GM23338 (cell line): ENCODE measurements at regions not wholly inside any gene's neighbourhood (a gene's known extent, or its start where the extent isn't known, plus 50 kb on each side); places are given as distances from the start of the nearest gene placed in this dataset.

ENCODE experiments used
- CREB1 ChIP-seq: fragments of 250-450 bp; sonication (Bioruptor Pico); IDR thresholded peaks from 2 replicates; pipeline ENCODE4 v1.5.0; 2020; ENCODE audit warnings: low read depth, mild to moderate bottlenecking, moderate library complexity
- EZH2 ChIP-seq: fragments of 200-600 bp; sonication (generic); IDR thresholded peaks from one replicate; pipeline ENCODE4 v1.8.0; 2017; ENCODE audit warnings: antibody characterized with exemption, mild to moderate bottlenecking, low read depth; ENCODE audit not compliant: unreplicated experiment
- EZH2phosphoT487 ChIP-seq: fragments of 200-600 bp; sonication (generic); IDR thresholded peaks from one replicate; pipeline ENCODE4 v1.8.1; 2018; ENCODE audit warnings: antibody characterized with exemption; ENCODE audit not compliant: unreplicated experiment
- POLR2AphosphoS5 ChIP-seq: IDR thresholded peaks from 2 replicates; pipeline ENCODE4 v1.6.1; 2016; ENCODE audit warnings: antibody characterized with exemption, low read depth
- TF ChIP-seq, protein P1 (sequence below), 2 experiments: fragments of 200-600 bp in 1 of 2; sonication (generic) in 1 of 2; conservative IDR thresholded peaks; 2 replicates each; pipeline versions ENCODE4 v1.5.1 to v1.6.1; 2016 to 2017; ENCODE audit warnings: antibody characterized with exemption in 2 of 2, low read depth in 2 of 2, mild to moderate bottlenecking in 2 of 2, moderate library complexity in 1 of 2
- TF ChIP-seq, protein P2 (sequence below): IDR thresholded peaks from one replicate; pipeline ENCODE4 v1.6.1; 2018; ENCODE audit warnings: antibody characterized with exemption; ENCODE audit not compliant: unreplicated experiment

DNA sequence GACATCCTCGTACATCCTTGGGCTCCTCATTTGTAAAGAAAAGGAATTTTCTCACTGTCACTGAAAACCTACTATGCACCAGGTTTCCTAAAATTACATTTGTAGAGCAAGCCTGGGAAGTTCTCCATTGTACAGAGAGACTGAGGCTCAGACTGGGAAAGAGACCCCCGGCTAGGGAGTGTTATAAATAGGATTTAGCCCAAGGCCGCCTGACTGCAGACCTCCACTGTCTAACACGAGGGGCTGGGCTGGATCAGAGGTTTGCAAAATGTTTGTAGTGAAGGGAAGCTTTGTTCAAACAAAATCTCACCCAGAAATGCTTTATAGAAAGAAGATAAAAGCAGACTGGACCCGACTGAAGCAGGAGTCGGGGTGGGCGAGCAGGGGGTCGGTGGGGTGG lies 131.3 kb downstream of the ACTL8 start:
- TF ChIP-seq, protein P1, sequence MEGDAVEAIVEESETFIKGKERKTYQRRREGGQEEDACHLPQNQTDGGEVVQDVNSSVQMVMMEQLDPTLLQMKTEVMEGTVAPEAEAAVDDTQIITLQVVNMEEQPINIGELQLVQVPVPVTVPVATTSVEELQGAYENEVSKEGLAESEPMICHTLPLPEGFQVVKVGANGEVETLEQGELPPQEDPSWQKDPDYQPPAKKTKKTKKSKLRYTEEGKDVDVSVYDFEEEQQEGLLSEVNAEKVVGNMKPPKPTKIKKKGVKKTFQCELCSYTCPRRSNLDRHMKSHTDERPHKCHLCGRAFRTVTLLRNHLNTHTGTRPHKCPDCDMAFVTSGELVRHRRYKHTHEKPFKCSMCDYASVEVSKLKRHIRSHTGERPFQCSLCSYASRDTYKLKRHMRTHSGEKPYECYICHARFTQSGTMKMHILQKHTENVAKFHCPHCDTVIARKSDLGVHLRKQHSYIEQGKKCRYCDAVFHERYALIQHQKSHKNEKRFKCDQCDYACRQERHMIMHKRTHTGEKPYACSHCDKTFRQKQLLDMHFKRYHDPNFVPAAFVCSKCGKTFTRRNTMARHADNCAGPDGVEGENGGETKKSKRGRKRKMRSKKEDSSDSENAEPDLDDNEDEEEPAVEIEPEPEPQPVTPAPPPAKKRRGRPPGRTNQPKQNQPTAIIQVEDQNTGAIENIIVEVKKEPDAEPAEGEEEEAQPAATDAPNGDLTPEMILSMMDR (conservative IDR thresholded peaks at IDR 0.05; ENCODE audit: low read depth in 2 of 2): no peak
- TF ChIP-seq, protein P2, sequence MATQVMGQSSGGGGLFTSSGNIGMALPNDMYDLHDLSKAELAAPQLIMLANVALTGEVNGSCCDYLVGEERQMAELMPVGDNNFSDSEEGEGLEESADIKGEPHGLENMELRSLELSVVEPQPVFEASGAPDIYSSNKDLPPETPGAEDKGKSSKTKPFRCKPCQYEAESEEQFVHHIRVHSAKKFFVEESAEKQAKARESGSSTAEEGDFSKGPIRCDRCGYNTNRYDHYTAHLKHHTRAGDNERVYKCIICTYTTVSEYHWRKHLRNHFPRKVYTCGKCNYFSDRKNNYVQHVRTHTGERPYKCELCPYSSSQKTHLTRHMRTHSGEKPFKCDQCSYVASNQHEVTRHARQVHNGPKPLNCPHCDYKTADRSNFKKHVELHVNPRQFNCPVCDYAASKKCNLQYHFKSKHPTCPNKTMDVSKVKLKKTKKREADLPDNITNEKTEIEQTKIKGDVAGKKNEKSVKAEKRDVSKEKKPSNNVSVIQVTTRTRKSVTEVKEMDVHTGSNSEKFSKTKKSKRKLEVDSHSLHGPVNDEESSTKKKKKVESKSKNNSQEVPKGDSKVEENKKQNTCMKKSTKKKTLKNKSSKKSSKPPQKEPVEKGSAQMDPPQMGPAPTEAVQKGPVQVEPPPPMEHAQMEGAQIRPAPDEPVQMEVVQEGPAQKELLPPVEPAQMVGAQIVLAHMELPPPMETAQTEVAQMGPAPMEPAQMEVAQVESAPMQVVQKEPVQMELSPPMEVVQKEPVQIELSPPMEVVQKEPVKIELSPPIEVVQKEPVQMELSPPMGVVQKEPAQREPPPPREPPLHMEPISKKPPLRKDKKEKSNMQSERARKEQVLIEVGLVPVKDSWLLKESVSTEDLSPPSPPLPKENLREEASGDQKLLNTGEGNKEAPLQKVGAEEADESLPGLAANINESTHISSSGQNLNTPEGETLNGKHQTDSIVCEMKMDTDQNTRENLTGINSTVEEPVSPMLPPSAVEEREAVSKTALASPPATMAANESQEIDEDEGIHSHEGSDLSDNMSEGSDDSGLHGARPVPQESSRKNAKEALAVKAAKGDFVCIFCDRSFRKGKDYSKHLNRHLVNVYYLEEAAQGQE: no peak
- TF ChIP-seq POLR2AphosphoS5 (no peak), EZH2phosphoT487 (no peak), EZH2 (no peak), CREB1 (no peak)
